ENCODE measurements at regions not wholly inside any gene's neighbourhood (a gene's known extent, or its start where the extent isn't known, plus 50 kb on each side); places are given as distances from the start of the nearest gene placed in this dataset.

DNA sequence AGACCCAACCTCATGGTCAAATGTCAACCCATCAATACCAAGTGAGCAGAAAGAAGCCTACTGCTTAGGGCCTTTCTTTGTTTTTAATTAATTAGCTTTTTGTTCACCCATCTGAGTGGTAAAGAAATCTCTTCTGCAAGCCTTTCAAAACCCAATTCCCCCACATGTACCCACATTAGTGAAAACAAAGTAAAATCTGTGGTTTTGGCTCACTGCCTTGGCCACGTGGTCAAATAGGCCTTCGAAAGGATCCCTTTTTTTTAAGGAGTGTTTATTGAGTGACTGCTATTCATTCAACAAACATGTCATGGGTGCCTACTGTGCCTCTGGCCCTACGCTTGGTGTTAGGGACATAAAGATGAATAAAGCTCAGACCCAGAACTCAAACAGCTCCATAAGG lies 160.1 kb downstream of the NUAK1 start:
- TF ChIP-seq, protein P1, sequence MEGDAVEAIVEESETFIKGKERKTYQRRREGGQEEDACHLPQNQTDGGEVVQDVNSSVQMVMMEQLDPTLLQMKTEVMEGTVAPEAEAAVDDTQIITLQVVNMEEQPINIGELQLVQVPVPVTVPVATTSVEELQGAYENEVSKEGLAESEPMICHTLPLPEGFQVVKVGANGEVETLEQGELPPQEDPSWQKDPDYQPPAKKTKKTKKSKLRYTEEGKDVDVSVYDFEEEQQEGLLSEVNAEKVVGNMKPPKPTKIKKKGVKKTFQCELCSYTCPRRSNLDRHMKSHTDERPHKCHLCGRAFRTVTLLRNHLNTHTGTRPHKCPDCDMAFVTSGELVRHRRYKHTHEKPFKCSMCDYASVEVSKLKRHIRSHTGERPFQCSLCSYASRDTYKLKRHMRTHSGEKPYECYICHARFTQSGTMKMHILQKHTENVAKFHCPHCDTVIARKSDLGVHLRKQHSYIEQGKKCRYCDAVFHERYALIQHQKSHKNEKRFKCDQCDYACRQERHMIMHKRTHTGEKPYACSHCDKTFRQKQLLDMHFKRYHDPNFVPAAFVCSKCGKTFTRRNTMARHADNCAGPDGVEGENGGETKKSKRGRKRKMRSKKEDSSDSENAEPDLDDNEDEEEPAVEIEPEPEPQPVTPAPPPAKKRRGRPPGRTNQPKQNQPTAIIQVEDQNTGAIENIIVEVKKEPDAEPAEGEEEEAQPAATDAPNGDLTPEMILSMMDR (IDR thresholded peaks at IDR 0.05) = no peak
- TF ChIP-seq POLR2A (IDR thresholded peaks at IDR 0.05) = no peak

All from uterus (tissue), 2 donors.